ENCODE measurements at regions not wholly inside any gene's neighbourhood (a gene's known extent, or its start where the extent isn't known, plus 50 kb on each side); places are given as distances from the start of the nearest gene placed in this dataset.

- TF ChIP-seq CTCF (IDR thresholded peaks at IDR 0.05; ENCODE audit: extremely low read depth, insufficient read depth, missing control alignments), result no peak
- in situ Hi-C loops (cut with MboI; ENCODE audit: low pct_unique_long_range_greater_than_20kb, low sequenced_read_pairs, unreplicated experiment), result no loop called here
- no peak for DNase-seq (ENCODE audit: low spot score)
Observed at GRCh38 chr18:60560071-60560470, 187.5 kb upstream of the MC4R start.

- no peak for TF ChIP-seq CTCF (IDR thresholded peaks at IDR 0.05; ENCODE audit: extremely low read depth, insufficient read depth, missing control alignments)
- in situ Hi-C loops (cut with MboI; ENCODE audit: low pct_unique_long_range_greater_than_20kb, low sequenced_read_pairs, unreplicated experiment), result no loop called here
- no peak for DNase-seq (ENCODE audit: low spot score)
Observed at GRCh38 chr18:60563082-60563481, 190.5 kb upstream of the MC4R start.

GRCh38 chr18:60568220-60568619 lies 195.6 kb upstream of the MC4R start:
- DNase-seq (ENCODE audit: low spot score), result no peak
- TF ChIP-seq CTCF (IDR thresholded peaks at IDR 0.05; ENCODE audit: extremely low read depth, insufficient read depth, missing control alignments), result no peak
- in situ Hi-C loops (cut with MboI; ENCODE audit: low pct_unique_long_range_greater_than_20kb, low sequenced_read_pairs, unreplicated experiment), result no loop called here

GRCh38 chr18:60570172-60570571 lies 197.6 kb upstream of the MC4R start:
- in situ Hi-C loops (cut with MboI; ENCODE audit: low pct_unique_long_range_greater_than_20kb, low sequenced_read_pairs, unreplicated experiment), result no loop called here
- no peak for DNase-seq (ENCODE audit: low spot score)
- TF ChIP-seq CTCF (IDR thresholded peaks at IDR 0.05; ENCODE audit: extremely low read depth, insufficient read depth, missing control alignments), result no peak

- DNase-seq (ENCODE audit: low spot score), result no peak
- TF ChIP-seq CTCF (IDR thresholded peaks at IDR 0.05; ENCODE audit: extremely low read depth, insufficient read depth, missing control alignments), result no peak
- in situ Hi-C loops (cut with MboI; ENCODE audit: low pct_unique_long_range_greater_than_20kb, low sequenced_read_pairs, unreplicated experiment), result no loop called here
Observed at GRCh38 chr18:60577457-60577856, 204.9 kb upstream of the MC4R start.

GRCh38 chr18:60585670-60586069 lies 213.1 kb upstream of the MC4R start:
- TF ChIP-seq CTCF (IDR thresholded peaks at IDR 0.05; ENCODE audit: extremely low read depth, insufficient read depth, missing control alignments), result no peak
- in situ Hi-C loops (cut with MboI; ENCODE audit: low pct_unique_long_range_greater_than_20kb, low sequenced_read_pairs, unreplicated experiment), result no loop called here
- DNase-seq (ENCODE audit: low spot score), result no peak

- DNase-seq (ENCODE audit: low spot score), result no peak
- TF ChIP-seq CTCF (IDR thresholded peaks at IDR 0.05; ENCODE audit: extremely low read depth, insufficient read depth, missing control alignments), result no peak
- in situ Hi-C loops (cut with MboI; ENCODE audit: low pct_unique_long_range_greater_than_20kb, low sequenced_read_pairs, unreplicated experiment), result no loop called here
Observed at GRCh38 chr18:60593249-60593648, 220.7 kb upstream of the MC4R start.

Data from GM13977 (cell line).